HCEC 1CT (cell line): ENCODE measurements at regions not wholly inside any gene's neighbourhood (a gene's known extent, or its start where the extent isn't known, plus 50 kb on each side); places are given as distances from the start of the nearest gene placed in this dataset.
"Not testable (repeated sequence)": the region's sequence is repeated elsewhere in the genome, so short reads cannot be mapped to it uniquely, and the experiment has no call there.

Source experiments
- DNase-seq: peaks from one replicate; pipeline ENCODE4 v3.0.0-alpha.2; 2017

DNA sequence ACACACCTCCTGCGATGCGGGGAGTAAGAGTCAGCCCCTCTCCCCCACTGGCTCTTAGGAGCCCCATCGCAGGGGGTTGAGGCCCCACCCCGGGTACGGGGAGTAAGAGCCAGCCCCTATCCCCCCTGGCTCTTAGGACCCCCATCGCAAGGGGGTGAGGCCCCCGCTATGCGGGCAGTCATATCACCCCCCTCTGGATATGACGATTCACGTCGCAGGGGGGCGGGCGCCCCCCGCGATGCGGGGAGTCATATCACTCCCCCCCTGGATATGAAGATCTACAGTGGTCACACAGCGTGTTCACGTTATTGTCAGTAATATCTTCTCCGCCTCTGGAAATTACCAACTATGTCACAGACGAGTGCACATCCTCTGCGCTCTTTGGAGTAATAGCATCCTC is 61.1 kb downstream of the DEFB131A start:
- not testable (repeated sequence) for DNase-seq

- DNase-seq = not testable (repeated sequence)
Observed at GRCh38 chr4:9506672-9507071, 62.5 kb downstream of the DEFB131A start.

- not testable (repeated sequence) for DNase-seq
Observed at GRCh38 chr4:9512941-9513340, 68.7 kb downstream of the DEFB131A start.

DNA sequence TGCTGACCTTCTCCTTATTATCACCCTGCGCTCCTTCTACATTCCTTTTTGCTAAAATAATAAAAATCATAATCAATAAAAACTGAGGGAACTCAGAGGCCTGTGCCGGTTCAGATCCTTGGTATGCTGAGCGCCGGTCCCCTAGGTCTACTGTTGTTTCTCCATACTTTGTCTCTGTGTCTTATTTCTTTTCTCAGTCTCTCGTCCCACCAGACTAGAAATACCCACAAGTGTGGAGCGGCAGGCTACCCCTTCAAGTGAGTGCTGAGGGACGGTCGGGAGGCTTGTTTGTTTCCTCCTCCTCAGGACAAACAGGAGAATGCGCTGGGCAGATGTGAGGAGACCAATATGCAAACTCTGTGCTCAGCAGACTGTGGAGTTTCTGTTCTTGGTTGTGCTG is 75.4 kb downstream of the DEFB131A start:
- DNase-seq = not testable (repeated sequence)

DNA sequence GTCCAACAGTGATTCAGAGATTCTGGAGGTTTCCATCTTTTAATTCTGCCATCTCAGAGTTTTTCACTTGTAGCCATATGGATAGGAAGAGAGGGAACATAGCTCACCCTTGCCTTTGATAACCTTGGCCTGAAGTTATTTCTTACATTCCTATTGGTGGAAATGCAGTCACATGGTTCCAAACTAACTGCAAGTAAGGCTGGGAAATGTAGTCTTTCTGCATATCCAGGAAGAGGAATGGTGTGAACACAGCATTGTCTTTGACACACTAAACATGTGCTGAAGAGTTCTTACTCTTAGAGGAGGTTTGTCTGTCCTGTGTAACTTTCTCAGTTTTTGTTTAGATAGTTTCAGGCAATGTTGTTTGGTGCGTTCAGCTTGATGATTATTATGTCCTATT is 78.7 kb downstream of the DEFB131A start:
- not testable (repeated sequence) for DNase-seq

- DNase-seq = not testable (repeated sequence)
Observed at GRCh38 chr4:9524406-9524805, 80.2 kb downstream of the DEFB131A start.

DNA sequence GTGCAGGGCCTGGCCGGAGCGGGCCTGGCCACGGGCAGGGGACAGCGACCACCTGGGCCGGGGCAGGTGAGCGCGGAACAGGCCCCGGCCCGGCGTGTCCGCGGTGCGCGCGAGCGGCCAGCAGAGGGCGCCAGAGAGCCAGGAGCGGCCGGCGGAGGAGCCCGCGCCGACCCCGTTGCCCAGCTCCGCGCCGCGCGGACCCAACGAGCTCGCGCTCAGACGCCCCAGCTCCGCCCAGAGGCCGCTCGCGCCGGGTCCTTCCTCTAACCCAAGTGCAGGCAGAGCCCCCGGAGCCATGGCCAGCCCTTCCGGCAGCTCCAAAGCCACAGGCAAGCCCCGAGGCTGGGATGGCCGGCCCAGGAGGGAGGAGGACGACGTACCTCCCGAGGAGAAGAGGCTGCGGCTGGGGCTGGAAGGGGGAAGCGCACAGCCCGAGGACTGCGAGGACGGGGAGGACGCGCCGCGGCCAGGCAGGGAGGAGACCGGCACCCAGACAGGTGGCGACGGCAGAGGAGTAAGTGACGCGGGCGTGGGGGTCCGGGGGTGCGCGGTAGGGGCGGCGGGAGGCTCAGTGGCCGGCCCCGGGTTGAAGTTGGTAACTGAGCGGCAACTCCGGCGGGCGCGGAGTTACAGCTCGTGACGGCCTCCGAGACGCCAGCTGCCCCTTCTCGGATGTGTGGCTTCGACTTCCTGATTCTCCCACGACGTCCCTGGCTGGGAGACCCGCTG is 88.1 kb downstream of the DEFB131A start:
- peak; percentile 0 for DNase-seq

- DNase-seq = not testable (repeated sequence)
Observed at GRCh38 chr4:9532863-9533192, 88.6 kb downstream of the DEFB131A start.

DNA sequence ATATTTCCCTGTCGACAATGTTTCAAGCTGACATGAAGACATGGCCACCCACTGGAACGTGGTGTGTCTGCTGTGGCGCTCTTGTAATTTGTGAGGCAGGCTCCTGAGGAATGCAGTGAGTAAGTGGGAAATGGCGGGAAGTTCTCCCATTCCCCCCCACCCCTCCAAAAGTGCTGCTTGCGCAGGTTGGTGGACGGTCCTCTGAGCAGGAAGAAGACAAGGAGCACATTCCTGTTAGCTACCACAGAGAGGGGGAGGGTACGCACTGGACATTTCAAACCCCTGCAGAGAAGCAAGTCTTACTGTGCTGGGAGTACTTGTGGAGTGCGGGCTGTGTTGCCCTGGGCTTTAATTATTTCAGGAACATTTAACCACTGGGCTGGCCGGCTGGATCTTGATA is 92.9 kb downstream of the DEFB131A start:
- not testable (repeated sequence) for DNase-seq

- DNase-seq = not testable (repeated sequence)
Observed at GRCh38 chr4:9539939-9540520, 95.8 kb downstream of the DEFB131A start.

DNA sequence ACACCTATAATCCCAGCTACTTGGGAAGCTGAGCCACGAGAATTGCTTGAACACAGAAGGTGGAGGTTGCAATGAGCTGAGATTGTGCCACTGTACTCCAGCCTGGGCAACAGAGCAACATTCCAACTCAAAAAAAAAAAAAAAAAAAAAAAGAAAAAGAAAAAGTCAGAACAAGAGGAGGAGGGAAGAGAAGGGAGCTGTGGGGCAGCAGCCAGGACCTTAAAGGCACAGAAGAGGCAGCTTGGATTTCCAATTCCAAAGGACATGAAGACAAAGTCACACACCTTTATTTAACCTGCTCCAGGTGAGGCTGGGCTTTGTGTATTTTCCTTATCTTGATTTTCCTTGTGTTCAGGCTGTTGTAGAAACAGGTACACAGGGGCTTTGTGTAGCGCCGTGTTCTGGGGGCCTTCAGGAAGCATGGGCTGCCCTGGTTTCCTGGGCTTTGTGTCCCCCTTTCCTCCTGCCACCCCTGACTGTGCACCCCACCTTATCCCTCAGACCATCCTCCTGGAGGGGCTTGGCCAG is 97.2 kb downstream of the DEFB131A start:
- not testable (repeated sequence) for DNase-seq

- DNase-seq = not testable (repeated sequence)
Observed at GRCh38 chr4:9544851-9545250, 100.6 kb downstream of the DEFB131A start.

GRCh38 chr4:9547470-9547869 is 103.3 kb downstream of the DEFB131A start:
- DNase-seq = not testable (repeated sequence)

GRCh38 chr4:9556076-9556475 is 111.9 kb downstream of the DEFB131A start:
- not testable (repeated sequence) for DNase-seq

DNA sequence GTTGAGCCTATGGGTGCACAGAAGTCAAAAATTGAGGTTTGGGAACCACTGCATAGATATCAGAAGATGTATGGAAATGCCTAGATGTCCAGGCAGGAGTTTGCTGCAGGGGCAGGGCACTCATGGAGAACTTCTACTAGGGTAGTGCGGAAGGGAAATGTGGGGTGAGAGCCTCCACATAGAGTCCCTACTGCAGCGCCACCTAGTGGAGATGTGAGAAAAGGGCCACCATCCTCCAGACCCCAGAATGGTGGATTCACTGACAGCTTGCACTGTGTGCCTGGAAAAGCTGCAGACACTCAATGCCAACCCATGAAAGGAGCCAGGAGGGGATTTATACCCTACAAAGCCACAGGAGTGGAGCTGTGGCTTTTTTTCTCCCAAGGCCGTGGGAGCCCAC is 133.7 kb downstream of the DEFB131A start:
- DNase-seq = not testable (repeated sequence)

GRCh38 chr4:9582880-9583279 is 138.7 kb downstream of the DEFB131A start:
- DNase-seq = not testable (repeated sequence)

DNA sequence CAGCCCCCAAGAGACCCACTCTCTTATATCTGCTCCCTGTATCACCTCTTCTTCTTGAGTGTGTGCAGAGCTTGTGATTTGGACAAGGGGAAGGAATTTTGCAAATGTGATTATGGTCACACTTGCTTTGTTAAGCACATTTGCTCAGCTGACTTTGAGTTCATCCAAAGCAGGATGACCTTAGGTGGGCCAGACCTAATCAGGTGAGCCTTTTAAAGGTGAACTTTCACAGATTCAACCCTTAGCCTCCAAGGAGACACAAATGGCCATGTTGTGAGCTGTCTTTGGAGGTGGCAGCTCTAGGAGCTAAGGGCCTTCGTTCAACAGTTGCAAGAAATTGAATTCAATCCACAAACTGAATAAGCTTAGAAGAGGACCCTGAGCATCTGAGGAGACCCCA is 147.8 kb downstream of the DEFB131A start:
- no peak for DNase-seq

GRCh38 chr4:9594948-9595347 is 150.7 kb downstream of the DEFB131A start:
- DNase-seq = no peak

DNA sequence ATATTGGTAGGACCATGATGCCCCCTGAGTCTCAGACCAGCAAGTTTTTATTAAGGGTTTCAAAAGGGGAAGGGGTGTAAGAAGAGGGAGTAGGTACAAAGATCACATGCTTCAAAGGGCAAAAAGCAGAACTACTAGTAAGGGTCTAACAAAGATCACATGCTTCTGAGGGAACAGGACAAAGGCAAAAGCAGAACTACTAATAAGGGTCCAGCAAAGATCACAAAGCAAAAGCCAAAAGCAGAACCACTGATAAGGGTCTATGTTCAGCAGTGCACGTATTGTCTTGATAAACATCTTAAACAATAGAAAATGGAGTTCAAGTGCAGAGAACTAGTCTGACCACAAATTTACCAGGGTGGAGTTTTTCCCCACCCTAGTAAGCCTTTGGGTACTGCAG is 151.3 kb downstream of the DEFB131A start:
- not testable (repeated sequence) for DNase-seq

- DNase-seq = no peak
Observed at GRCh38 chr4:9599266-9599665, 155.1 kb downstream of the DEFB131A start.

- no peak for DNase-seq
Observed at GRCh38 chr4:9600246-9600645, 156.0 kb downstream of the DEFB131A start.

DNA sequence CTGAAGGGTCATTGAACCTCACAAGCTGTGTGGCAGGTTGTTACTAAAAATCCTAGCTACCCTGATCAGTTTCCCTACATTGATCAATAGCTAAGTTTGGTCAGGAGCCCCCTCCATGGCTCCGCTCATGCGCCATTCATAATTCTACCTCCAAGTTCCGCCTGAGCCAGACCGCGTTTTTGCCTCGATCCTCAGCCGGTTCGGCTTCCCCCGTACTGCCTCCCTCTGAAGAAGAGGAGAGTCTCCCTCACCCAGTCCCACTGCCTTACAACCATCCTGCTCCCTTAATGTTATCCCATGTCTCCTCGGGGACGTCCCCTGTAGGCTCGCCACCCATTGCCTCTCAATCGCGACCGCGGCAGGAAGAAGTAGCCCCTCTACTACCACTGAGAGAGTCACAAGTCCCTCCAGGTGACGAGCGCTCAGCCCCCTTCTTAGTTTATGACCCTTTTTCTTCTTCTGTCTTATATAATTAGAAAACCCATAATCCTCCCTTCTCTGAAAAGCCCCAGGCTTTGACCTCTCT is 158.2 kb downstream of the DEFB131A start:
- no peak for DNase-seq

DNA sequence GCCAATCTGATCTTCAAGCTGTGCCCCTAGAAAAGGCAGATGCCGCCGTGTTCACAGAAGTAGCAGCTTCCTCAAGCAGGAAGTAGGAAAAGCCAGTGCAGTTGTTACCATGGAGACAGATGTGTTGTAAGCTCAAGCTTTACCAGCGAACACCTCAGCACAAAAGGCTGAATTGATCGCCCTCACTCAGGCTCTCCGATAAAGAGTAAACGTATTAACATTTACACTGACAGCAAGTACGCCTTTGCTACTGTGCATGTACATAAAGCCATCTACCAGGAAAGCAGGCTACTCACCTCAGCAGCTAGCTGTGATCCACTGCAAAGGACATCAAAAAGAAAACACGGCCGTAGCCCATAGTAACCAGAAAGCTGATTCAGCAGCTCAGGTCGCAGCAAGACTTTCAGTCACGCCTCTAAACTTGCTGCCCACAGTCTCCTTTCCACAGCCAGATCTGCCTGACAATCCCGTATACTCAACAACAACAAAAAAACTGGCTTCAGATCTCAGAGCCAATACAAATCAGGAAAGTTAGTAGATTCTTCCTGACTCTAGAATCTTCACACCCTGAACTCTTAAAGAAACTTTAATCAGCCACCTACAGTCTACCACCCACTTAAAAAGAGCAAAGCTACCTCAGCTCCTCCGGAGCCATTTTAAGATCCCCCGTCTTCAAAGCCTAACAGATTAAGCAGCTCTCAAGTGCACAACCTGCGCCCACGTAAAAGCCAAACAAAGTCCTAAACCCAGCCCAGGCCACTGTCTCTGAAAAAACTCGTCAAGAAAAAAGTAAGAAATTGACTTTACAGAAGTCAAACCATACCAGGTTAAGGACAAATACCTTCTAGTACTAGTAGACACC is 160.0 kb downstream of the DEFB131A start:
- not testable (repeated sequence) for DNase-seq
